Breast epithelium (tissue), 3 donors: ENCODE measurements at regions not wholly inside any gene's neighbourhood (a gene's known extent, or its start where the extent isn't known, plus 50 kb on each side); places are given as distances from the start of the nearest gene placed in this dataset.

Experiments used
- POLR2A ChIP-seq: fragments of 450-650 bp; IDR thresholded peaks from one replicate; pipeline ENCODE4 v1.6.1; 2016; ENCODE audit warnings: antibody characterized with exemption, mild to moderate bottlenecking, moderate library complexity
- TF ChIP-seq, protein P1 (sequence below), 3 donors: fragments of 450-650 bp; IDR thresholded peaks; one replicate each; pipeline ENCODE4 v1.5.1; 2016 to 2017; ENCODE audit warnings: antibody characterized with exemption in 3 of 3, mild to moderate bottlenecking in 3 of 3, moderate library complexity in 3 of 3

DNA sequence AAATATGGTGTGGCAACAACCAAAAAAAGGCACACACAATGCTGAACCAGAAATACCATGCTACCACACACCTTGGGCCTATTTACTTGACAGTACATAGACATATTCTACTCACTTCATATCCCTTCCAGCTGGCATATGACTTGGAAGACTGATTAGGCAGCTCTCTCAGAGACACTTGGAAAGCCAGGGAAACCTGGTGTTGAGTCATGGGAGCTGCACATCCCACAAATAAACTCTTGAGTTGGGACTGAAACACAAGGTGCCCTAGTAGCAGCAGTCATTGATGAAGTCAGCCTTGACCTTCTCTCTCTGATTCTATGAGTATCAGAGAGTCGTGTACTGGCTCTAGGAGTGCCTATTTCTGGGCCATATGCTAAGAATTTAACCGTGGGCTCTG lies 776.6 kb upstream of the LCORL start:
- TF ChIP-seq, protein P1, sequence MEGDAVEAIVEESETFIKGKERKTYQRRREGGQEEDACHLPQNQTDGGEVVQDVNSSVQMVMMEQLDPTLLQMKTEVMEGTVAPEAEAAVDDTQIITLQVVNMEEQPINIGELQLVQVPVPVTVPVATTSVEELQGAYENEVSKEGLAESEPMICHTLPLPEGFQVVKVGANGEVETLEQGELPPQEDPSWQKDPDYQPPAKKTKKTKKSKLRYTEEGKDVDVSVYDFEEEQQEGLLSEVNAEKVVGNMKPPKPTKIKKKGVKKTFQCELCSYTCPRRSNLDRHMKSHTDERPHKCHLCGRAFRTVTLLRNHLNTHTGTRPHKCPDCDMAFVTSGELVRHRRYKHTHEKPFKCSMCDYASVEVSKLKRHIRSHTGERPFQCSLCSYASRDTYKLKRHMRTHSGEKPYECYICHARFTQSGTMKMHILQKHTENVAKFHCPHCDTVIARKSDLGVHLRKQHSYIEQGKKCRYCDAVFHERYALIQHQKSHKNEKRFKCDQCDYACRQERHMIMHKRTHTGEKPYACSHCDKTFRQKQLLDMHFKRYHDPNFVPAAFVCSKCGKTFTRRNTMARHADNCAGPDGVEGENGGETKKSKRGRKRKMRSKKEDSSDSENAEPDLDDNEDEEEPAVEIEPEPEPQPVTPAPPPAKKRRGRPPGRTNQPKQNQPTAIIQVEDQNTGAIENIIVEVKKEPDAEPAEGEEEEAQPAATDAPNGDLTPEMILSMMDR (IDR thresholded peaks at IDR 0.05), result no peak
- no peak for TF ChIP-seq POLR2A
